Neural crest cell (in vitro differentiated cells): ENCODE measurements at regions not wholly inside any gene's neighbourhood (a gene's known extent, or its start where the extent isn't known, plus 50 kb on each side); places are given as distances from the start of the nearest gene placed in this dataset.

Experiments used
- DNase-seq: peaks from one replicate; pipeline ENCODE4 v3.0.0; 2021; ENCODE audit warnings: low read depth, mixed read lengths, low spot score
- H3K27ac Mint-ChIP-seq: one replicate; pipeline ENCODE4 v1.8.0; 2021; ENCODE audit warnings: mild to moderate bottlenecking, mixed read lengths; ENCODE audit not compliant: unreplicated experiment
- H3K27me3 Mint-ChIP-seq: 2 replicates; pipeline ENCODE4 v1.8.0; 2021; ENCODE audit warnings: low read depth, mild to moderate bottlenecking, mixed read lengths
- H3K36me3 Mint-ChIP-seq: 2 replicates; pipeline ENCODE4 v1.8.0; 2021; ENCODE audit warnings: low read depth, mild to moderate bottlenecking, mixed read lengths
- H3K4me1 Mint-ChIP-seq: 2 replicates; pipeline ENCODE4 v1.8.0; 2021; ENCODE audit warnings: mixed read lengths
- H3K4me3 Mint-ChIP-seq: one replicate; pipeline ENCODE4 v1.8.0; 2021; ENCODE audit warnings: mild to moderate bottlenecking, mixed read lengths
- H3K9me3 Mint-ChIP-seq: 2 replicates; pipeline ENCODE4 v1.8.0; 2021; ENCODE audit warnings: mixed read lengths
- CTCF ChIP-seq: fragments of 200-600 bp; sonication (generic); conservative IDR thresholded peaks from 2 replicates; pipeline ENCODE4 v1.5.0; 2021; ENCODE audit warnings: antibody characterized with exemption, mild to moderate bottlenecking

GRCh38 chr1:118617916-118618315 is 370.2 kb downstream of the TBX15 start:
- no peaks in the 10 kb centered on the region for H3K4me1 Mint-ChIP-seq
- no peaks in the 10 kb centered on the region for H3K27me3 Mint-ChIP-seq
- TF ChIP-seq CTCF: no peak
- no peak overlapping the region for H3K4me3 Mint-ChIP-seq
- no peak for DNase-seq
- no peaks in the 10 kb centered on the region for H3K9me3 Mint-ChIP-seq
- H3K27ac Mint-ChIP-seq: no peak overlapping the region
- no peaks in the 10 kb centered on the region for H3K36me3 Mint-ChIP-seq

- TF ChIP-seq CTCF: no peak
- DNase-seq: no peak
- H3K27ac Mint-ChIP-seq: no peak overlapping the region
- H3K4me1 Mint-ChIP-seq: no peaks in the 10 kb centered on the region
- H3K36me3 Mint-ChIP-seq: peaks cover 2% of the 10 kb centered on the region
- H3K27me3 Mint-ChIP-seq: no peaks in the 10 kb centered on the region
- H3K9me3 Mint-ChIP-seq: peaks cover 6% of the 10 kb centered on the region
- no peak overlapping the region for H3K4me3 Mint-ChIP-seq
These were observed 373.1 kb downstream of the TBX15 start for GRCh38 chr1:118615066-118615465.

GRCh38 chr1:118589238-118589846 is 398.8 kb downstream of the TBX15 start:
- no peaks in the 10 kb centered on the region for H3K36me3 Mint-ChIP-seq
- H3K4me3 Mint-ChIP-seq: no peak overlapping the region
- no peaks in the 10 kb centered on the region for H3K4me1 Mint-ChIP-seq
- DNase-seq: no peak
- H3K9me3 Mint-ChIP-seq: no peaks in the 10 kb centered on the region
- TF ChIP-seq CTCF: no peak
- H3K27me3 Mint-ChIP-seq: no peaks in the 10 kb centered on the region
- no peak overlapping the region for H3K27ac Mint-ChIP-seq

GRCh38 chr1:118588566-118588965 is 399.6 kb downstream of the TBX15 start:
- H3K4me1 Mint-ChIP-seq: no peaks in the 10 kb centered on the region
- TF ChIP-seq CTCF: no peak
- DNase-seq: no peak
- H3K4me3 Mint-ChIP-seq: no peak overlapping the region
- H3K9me3 Mint-ChIP-seq: no peaks in the 10 kb centered on the region
- no peaks in the 10 kb centered on the region for H3K27me3 Mint-ChIP-seq
- no peak overlapping the region for H3K27ac Mint-ChIP-seq
- no peaks in the 10 kb centered on the region for H3K36me3 Mint-ChIP-seq

DNA sequence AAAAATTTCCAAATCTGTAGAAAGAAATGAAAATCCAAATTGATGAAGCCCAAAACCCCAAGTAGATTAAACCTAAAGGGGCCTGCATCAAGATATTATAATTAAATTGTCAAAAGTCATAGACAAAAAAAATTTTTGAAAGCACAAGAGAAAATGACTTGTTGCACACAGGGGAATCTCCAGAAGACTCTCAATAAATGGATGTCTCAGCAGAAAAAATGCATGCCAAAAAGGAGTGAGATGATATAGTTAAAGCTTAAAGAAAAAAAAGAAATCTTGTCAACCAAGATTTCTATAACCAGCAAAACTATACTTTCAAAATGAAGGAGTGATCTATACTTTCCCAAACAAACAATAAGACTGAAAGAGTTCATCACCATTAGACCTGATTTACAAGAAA is 393.2 kb upstream of the SPAG17 start:
- Mint-ChIP-seq H3K9me3 (peaks cover 7% of the 10 kb centered on the region), H3K4me1 (no peaks in the 10 kb centered on the region)
- TF ChIP-seq CTCF: no peak

More for the DNA sequence above, 393.2 kb upstream of the SPAG17 start:
- DNase-seq: no peak
- Mint-ChIP-seq H3K4me3 (no peak overlapping the region), H3K27me3 (no peaks in the 10 kb centered on the region), H3K27ac (no peak overlapping the region), H3K36me3 (no peaks in the 10 kb centered on the region)
